HG03095 (cell line): ENCODE measurements at regions not wholly inside any gene's neighbourhood (a gene's known extent, or its start where the extent isn't known, plus 50 kb on each side); places are given as distances from the start of the nearest gene placed in this dataset.
"Not testable (repeated sequence)": the region's sequence is repeated elsewhere in the genome, so short reads cannot be mapped to it uniquely, and the experiment has no call there.

Experiments used
- ATAC-seq: cut with Tn5 transposase; IDR thresholded peaks from one replicate; pipeline ENCODE4 v1.9.1; 2021; ENCODE audit warnings: moderate library complexity; ENCODE audit not compliant: unreplicated experiment

GRCh38 chrX:16316331-16316730 lies 149.1 kb downstream of the MAGEB17 start:
- ATAC-seq = no peak

- no peak for ATAC-seq
Measured at GRCh38 chrX:16319929-16320328, 152.6 kb downstream of the MAGEB17 start.

DNA sequence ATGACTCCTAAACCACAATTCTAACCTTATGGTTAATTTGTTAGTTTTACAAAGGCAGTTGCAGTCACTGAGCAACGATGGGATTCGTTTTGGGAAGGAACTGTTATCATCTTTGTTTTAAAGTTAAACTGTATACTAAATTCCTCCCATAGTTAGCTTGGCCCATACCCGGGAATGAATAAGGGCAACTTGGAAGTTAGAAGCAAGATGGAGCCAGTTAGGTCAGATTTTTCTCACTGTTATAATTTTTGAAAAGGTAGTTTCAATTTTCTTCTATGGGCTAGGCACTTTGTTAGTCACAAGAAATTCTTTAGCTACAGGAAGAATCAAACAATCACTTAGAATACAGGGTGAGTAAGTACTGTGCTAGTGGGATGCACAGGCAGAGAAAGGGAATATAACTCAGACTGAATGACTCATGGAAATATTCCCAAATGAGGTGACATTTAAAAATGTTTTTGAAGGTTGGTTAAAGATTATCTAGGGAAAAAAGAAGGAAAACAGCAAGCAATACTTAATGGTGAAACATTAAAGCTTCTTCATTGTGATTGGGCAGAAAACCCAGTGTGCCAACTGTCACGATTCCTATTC lies 153.6 kb downstream of the MAGEB17 start:
- ATAC-seq = no peak

GRCh38 chrX:16333453-16333852 lies 166.2 kb downstream of the MAGEB17 start:
- ATAC-seq = no peak

- no peak for ATAC-seq
Measured at GRCh38 chrX:16335181-16335580, 167.9 kb downstream of the MAGEB17 start.

DNA sequence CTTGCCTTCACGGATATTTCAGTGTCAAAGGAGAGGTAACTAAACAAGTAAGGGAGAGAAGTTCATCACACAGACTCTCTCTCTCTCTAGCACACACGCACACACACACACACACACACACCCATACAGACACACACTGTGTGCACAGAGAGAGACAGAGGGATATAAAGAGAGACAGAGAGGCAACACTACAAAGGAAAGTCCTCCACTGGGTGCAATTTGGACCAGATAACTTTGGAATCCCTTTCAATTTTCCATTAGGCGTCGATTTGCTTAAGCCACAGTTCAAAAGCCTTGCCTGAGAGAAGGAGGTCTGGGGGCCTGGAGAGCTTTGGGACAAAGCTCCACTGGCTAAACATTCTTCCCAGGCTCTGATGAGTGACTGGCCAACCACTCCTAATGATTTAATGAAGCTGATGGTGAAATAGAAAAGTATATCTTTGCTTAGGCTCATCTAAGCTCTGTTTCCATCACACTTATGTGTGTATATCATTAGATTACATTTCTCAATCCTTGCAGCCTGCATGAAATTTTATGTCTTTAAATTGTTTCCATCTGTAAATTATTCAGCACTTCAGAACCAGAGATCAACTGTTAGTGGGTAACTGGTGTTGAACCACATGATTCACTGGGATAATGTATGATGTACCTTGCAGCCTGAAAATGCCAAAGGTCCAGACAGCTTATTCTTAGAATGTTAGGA lies 180.8 kb downstream of the MAGEB17 start:
- ATAC-seq = no peak

DNA sequence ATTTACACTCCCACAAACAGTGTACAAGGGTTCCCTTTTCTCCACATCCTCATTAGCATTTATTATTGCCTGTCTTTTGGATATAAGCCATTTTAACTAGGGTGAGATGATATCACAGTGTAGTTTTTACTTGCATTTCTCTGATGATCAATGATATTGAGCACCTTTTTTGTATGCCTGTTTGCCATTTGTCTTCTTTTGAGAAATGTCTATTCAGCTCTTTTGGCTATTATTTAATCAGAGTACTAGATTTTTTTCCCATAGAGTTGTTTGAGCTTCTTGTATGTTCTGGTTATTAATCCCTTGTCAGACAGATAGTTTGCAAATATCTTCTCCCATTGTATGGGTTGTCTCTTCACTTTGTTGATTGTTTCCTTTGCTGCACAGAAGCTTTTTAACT lies 190.6 kb downstream of the MAGEB17 start:
- ATAC-seq = no peak

DNA sequence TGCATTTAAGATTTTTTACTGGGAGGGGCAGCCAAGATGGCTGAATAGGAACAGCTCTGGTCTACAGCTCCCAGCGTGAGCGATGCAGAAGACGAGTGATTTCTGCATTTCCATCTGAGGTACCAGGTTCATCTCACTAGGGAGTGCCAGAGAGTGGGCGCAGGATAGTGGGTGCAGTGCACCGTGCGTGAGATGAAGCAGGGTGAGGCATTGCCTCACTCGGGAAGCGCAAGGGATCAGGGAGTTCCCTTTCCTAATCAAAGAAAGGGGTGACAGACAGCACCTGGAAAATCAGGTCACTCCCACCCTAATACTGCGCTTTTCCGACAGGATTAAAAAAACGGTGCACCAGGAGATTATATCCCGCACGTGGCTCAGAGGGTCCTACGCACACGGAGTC lies 192.8 kb downstream of the MAGEB17 start:
- ATAC-seq = not testable (repeated sequence)

DNA sequence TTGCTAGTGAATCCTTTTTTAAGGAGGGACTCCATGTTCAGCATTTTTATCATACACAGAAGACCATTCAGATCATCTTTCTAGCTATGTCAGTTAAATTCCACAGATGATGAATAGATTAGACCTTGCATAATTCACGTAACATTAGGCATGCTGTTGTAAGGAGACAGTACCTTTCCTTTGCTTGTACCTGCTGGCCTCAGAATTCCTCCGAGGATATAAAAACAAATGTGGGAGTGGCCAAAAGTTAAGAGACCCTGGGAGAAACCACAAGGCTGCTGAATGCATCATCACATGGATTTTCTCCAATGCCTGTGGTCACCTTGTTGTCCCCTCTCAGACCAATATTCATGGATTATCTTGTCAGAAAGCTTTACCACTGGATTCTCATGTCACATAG lies 201.4 kb downstream of the MAGEB17 start:
- ATAC-seq = no peak

GRCh38 chrX:16376056-16376455 lies 208.8 kb downstream of the MAGEB17 start:
- no peak for ATAC-seq

DNA sequence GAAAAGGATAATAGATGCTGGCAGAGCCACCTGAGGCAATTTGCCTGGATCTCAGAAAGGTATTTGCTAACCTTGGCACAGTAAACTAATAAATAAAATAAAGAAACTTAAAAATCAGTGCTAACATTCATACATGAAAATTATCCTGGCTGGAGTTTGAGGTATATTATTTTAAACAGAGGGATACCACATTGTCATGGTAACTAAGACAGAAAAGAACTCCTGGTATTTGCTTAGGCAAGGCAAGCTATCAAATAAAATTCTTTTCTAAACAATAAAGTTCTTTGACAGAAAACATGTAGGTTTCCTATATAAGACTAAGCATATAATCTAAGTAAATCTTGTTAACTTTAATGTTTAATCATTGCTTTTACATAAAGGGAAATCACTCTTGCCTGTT lies 218.8 kb downstream of the MAGEB17 start:
- ATAC-seq = no peak

- ATAC-seq = no peak
Measured at GRCh38 chrX:16392597-16392996, 225.3 kb downstream of the MAGEB17 start.

- no peak for ATAC-seq
Measured at GRCh38 chrX:16394290-16394689, 227.0 kb downstream of the MAGEB17 start.

GRCh38 chrX:16403808-16404207 lies 236.5 kb downstream of the MAGEB17 start:
- no peak for ATAC-seq

DNA sequence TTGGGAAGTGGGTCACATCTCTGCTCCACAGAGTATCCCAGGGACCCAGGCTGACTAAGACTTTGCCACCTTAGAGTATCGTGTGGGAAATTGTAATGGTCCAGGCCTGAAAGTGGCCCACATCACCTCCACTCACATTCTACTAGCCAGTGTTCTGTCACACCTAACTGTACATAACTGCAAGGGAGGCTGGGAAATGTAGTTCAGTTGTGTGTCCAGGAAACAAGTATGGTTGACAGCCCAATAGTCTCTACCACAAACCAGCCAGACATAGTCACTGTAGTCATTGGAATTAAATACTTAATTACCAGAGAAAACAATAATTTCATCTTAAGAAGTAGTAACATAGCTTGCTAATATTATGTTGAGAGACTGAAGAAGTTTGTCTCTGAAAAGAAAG lies 233.4 kb upstream of the S100G start:
- no peak for ATAC-seq

- ATAC-seq = no peak
Measured at GRCh38 chrX:16418650-16419049, 231.3 kb upstream of the S100G start.

DNA sequence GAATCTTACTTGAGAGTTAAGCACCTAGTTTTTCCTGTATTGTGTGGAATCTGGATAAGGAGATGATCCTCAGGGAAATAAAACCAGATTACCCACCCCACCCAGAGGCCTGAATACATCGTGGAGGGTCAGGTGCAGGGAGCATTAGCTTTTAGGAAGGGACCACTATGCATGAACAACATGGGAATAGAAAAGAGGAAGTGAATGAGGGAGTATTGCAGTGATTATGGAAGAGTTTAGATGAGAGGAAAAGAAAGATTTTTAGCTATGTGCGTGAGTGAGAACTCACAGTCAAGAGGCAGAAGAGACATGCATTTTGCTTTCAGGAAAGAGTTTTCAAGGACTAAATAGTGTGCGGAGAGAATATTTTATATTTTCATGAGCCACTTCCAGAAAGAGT lies 222.3 kb upstream of the S100G start:
- ATAC-seq = no peak

- no peak for ATAC-seq
Measured at GRCh38 chrX:16429406-16429805, 220.6 kb upstream of the S100G start.

DNA sequence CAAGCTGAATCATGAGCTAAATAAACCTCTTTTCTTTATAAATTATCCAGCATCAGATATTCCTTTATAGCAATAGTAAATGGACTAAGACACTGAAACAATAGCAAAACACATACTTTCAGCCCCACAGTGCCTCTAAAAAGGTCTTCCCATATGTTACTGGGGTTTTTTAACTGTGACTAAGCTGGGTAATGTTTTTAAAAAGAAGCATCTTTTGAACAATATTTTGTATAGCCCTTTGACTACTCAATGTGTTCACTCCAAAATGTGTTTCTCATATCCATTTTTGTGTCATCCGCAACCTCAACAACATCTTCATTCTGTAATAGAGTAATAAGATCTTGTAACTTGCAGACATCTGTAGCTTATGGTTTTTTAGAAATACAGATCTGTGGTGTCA lies 218.7 kb upstream of the S100G start:
- no peak for ATAC-seq

DNA sequence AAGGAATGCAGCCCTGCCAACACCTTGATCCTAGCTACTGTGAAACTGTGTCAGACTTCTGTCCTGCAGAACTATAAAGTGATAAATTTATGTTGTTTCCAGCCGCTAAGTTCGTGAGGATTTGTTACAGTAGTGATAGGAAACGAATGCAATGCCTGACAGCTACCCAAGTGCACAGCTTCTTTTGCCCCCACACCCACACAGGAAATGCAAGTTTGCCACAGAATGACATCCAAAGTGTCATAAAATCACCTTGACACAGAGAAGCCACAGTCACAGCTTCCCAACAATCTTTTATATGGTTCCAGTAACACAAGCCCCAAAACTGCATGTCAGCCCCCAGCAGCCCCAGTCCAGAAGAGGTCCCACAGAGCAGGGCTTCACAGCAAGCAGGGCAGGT lies 216.9 kb upstream of the S100G start:
- ATAC-seq = no peak

DNA sequence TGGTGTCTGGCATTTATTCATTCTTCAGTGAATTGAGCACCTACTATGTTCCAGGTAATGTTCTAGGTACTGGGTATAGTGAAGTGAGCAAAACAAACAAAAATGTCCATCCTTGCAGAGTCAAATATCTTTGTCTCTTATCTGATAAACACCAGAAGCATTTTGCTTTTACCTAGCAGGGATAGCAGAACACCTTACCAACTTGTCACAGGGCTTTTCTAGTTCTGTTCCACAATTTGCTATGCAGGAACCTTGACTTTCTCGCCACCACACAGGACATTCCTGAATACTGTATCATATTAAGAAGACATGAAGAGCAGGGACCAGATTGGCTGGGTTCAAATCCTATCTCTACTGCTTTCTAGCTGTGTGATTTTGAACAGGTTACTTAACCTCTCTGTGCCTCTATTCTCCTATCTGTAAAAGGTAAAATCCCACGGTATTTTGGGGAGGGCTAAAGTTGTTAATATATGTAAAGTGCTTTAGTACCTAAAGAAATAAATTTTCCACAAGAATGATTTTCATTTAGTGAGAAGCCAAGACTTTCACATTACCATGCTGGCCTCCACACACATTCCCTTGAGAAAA lies 214.5 kb upstream of the S100G start:
- no peak for ATAC-seq

DNA sequence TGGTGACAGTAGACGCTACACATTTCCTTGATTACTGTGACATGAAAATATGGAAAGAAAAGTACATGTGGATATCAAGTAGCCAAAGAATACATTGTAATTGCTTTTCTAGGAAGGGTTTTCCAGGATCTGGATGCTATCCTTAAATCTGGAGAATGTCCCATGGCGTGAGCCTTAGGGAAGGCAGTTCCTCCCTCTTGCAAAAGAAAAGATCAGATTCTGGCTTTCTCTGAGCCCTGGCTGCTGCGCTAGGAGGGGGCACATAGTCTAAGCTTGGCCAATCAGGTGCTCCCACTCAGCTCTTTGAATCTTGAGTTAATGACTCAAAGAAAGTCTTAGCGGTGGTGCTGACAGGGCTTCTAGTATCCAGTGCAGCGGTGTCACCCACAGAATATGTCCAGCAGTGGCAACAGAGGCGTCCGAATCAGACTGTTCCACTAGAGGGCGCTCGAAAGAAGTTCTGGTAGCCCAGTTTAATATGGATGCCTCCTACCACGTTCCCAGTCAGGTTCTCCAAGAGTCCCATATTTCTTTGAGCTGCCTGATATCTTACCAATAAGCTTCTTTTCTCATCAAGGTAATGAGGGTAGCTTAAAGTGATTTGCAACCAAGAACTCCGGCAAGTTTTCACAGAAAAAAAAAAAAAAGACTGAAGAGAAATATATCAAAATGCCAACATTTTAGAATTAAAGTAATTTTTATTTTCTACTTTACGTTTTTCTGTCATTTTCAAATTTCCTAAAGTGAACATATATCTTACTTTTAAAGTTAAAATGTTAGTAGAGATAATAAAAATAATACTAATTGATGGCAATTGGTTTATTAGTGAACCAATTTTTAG lies 213.4 kb upstream of the S100G start:
- peak; percentile 78 for ATAC-seq
